GM19397 (cell line): ENCODE measurements at regions not wholly inside any gene's neighbourhood (a gene's known extent, or its start where the extent isn't known, plus 50 kb on each side); places are given as distances from the start of the nearest gene placed in this dataset.
A peak's percentile ranks its signal among the peaks of the same experiment; 100 is the strongest.
"Not testable (repeated sequence)": the region's sequence is repeated elsewhere in the genome, so short reads cannot be mapped to it uniquely, and the experiment has no call there.

Experiments used
- ATAC-seq: cut with Tn5 transposase; IDR thresholded peaks from one replicate; pipeline ENCODE4 v1.9.1; 2021; ENCODE audit warnings: mild to moderate bottlenecking, moderate library complexity; ENCODE audit not compliant: unreplicated experiment

DNA sequence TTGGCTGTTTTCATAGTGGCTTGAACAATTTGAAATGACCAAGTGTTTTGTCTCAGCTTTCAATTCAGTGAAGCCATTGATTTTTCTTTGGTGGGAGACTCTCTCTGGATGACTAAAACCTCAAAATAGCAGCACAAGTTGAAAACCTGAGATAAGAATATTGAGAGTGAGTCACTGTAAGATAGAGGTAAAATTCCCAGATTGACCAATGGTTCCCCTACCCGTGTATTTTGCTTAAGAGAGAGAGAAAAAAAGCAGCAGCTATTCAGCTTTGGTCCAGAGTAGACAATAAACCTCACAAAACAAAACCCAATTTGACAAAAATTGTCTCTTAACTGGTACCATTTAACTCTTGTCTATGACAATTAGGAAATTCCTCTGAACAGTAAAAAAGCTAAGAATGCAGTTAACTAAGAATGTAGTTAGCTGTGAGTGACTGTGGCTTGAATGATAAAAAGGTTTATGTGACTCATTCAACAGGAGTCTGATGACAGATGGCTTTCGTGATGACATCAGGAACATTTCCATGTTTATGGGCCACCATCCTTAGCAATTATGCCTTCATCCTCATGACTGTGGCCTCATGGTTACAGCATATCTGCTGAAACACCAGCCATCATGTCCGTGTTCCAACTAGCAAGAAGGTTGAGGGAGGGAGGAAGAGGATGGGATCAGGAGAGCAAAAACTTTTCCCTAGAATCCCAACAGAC, 356.9 kb downstream of the NDFIP2 start:
- ATAC-seq: no peak

- not testable (repeated sequence) for ATAC-seq
Measured at GRCh38 chr13:79836121-79836520, 355.2 kb downstream of the NDFIP2 start.

DNA sequence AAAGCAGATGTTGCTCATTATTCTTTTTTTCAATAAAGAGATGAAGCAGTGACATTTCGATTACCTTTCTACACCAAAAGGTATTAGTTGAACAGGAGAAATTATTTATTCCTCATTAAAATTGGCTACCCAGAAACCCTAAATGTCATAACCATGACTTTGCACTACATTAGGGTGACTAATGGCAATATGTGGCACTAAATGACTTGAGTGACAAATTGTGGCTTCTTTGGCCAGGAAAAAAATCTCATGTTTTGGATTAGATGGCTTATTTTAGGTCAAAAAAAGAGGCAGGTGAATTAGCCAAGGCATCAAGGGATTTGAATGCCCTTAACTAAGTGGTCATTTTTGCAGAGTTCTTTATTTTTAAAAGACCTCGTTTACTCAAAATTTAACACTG, 353.9 kb downstream of the NDFIP2 start:
- no peak for ATAC-seq

GRCh38 chr13:79833991-79834390, 353.0 kb downstream of the NDFIP2 start:
- ATAC-seq: no peak

- ATAC-seq: no peak
Measured at GRCh38 chr13:79831556-79831955, 350.6 kb downstream of the NDFIP2 start.

- ATAC-seq: no peak
Measured at GRCh38 chr13:79830945-79831344, 350.0 kb downstream of the NDFIP2 start.

DNA sequence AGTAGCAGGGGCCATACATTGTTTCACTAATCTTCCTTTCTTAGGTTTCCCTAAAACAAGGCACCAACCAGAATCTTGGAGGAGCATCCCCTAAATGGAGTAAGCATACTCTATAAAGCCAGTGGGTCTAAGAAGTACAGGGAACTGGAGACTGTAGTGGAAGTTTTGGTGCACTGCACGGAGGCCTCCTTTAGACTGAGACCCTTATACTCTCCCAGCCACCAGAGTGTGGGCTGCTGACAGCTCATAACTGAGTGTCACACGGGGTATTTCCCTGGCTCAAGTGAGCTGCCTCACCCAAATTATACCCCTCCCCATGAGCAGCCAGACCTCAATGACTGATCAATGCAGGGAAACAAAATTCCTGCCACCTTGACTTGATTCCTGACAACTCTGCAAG, 349.5 kb downstream of the NDFIP2 start:
- no peak for ATAC-seq

DNA sequence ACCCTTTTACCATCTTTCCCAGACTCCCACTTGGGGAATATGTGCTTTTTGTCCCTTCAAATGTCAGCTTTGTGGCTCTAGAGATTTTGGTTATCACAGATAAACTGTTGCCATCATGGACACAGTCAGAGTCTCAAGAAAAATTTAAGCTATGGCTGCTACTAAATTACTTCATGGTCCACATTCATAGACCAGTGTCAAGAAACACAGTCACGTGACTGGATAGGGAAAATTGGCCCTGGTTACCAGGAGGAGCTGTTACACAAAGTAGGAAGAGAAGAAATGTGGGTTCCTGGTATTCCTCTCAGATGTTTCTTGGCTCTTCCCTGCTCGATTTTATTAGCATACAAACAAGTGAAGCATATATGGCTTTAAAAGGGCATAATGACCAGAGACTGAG, 348.9 kb downstream of the NDFIP2 start:
- ATAC-seq: no peak

- ATAC-seq: no peak
Measured at GRCh38 chr13:79825959-79826358, 345.0 kb downstream of the NDFIP2 start.

DNA sequence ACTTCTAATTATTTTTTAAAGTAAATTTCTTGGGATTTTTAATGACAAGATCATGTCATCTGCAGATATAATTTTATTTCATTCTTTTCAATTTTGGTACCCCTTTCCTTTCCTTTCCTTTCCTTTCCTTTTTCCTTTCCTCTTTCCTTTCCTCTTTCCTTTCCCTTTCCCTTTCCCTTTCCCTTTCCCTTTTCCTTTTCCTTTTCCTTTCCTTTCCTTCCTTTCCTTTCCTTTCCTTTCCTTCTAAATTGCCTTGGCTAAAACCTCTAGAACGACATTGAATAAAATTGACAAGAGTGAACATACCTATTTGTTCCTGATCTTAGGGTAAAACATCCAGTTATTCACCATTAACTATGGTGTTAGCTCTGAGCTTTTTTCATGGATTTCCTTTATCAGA, 334.1 kb downstream of the NDFIP2 start:
- ATAC-seq: no peak

GRCh38 chr13:79812070-79812850, 331.3 kb downstream of the NDFIP2 start:
- peak; percentile 59 for ATAC-seq

DNA sequence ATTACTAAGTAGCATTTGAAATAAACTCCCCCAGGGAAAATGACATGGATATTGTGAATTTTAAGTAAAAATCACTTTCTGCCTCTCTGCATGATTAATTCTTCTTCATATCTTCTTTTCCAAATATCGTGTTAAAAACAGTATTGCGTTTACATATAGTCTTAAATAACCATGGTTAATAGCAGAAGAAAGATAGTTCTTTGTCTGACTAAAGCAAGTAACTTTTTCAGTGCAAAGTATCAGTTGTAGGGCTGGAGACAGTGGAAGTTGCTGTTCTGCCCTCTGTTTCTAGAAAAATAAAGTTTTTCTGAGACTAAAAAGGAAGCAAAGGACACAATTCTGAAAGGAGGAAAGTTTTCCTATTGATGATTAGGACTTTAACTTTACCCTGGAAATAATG, 330.2 kb downstream of the NDFIP2 start:
- ATAC-seq: no peak

DNA sequence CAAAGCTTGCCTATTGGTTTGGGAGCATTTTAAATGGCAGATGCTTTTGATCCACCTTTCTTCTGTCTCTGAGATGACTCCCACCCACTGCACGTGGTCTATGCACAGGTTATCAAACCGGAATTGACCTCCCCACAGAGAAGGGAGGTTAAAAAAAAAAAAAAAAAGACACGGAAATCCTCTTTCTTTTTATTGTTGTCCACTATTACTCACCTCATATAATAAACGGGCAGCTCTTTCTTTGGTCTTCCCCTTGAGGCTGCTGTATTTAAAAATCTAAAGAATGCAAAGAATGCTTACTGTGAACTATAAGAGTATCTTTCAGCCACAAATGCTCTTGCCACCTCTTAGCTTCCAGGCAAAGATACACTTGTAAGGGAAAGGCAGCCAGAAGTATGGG, 329.7 kb downstream of the NDFIP2 start:
- ATAC-seq: no peak

- ATAC-seq: no peak
Measured at GRCh38 chr13:79810018-79810417, 329.1 kb downstream of the NDFIP2 start.

- no peak for ATAC-seq
Measured at GRCh38 chr13:79808475-79808874, 327.5 kb downstream of the NDFIP2 start.

DNA sequence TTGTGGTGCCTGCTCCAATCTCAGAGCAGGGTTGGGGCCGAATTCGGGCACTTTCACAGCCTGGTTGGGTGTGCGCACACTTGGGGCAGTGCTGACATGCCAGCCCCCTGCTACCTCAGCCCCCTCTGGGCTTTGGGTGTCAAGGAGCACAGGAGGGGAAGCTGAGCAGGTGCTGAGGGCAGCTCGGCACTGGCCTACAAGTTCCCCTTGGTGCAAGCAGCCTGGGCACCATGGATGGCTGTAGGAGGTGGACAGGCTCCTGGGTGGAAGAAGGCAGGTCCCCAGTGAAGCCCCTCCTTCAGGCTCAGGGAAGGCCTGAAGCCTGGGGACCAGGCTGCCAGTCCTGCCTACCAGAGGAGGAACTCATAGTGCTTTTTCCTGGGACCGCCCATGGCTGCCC, 326.6 kb downstream of the NDFIP2 start:
- no peak for ATAC-seq

- no peak for ATAC-seq
Measured at GRCh38 chr13:79806821-79807220, 325.9 kb downstream of the NDFIP2 start.

GRCh38 chr13:79805317-79805716, 324.4 kb downstream of the NDFIP2 start:
- no peak for ATAC-seq

DNA sequence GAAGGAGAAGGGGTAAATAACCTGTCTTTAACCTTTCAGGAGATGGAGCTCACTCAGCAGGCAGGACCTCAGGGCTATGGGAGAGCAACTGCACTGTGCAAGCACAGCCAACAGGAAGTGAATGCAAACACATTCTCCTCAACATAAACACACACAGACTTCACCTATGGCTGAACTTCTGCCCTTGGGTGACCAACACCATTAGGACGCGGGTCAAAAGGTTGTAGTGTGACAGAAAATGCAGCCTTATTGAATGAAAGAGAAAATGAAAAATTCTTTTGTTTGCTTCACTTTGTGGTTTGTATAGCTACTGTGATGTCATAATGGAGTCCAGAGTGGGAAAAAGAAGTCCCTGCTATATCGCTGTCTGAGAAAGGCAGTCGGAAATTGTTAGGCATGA, 323.0 kb downstream of the NDFIP2 start:
- ATAC-seq: no peak

DNA sequence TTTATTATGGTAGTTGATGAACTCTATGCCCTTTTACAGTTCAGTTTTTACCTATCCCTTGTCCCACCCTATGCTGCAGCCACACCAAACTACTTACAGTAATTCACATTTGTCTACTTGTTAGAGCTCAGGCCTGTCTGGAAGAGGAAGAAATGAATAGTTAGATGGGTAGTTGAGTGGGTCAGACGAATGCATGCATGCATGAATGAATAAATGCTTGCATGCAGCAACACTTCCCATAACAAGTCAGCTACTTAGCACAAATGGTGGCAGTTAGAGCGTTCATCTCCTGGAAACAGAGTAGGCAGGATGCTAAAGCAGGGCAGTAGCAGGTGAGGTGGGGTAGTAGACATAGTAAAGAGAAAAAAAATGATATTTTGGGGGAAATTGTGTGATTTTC, 322.3 kb downstream of the NDFIP2 start:
- no peak for ATAC-seq

GRCh38 chr13:79802389-79803085, 321.6 kb downstream of the NDFIP2 start:
- no peak for ATAC-seq
